GM18861 (cell line): ENCODE measurements at regions not wholly inside any gene's neighbourhood (a gene's known extent, or its start where the extent isn't known, plus 50 kb on each side); places are given as distances from the start of the nearest gene placed in this dataset.
A peak's percentile ranks its signal among the peaks of the same experiment; 100 is the strongest.
"Not testable (repeated sequence)": the region's sequence is repeated elsewhere in the genome, so short reads cannot be mapped to it uniquely, and the experiment has no call there.

Experiments used
- ATAC-seq: cut with Tn5 transposase; IDR thresholded peaks from one replicate; pipeline ENCODE4 v1.9.1; 2021; ENCODE audit not compliant: unreplicated experiment

DNA sequence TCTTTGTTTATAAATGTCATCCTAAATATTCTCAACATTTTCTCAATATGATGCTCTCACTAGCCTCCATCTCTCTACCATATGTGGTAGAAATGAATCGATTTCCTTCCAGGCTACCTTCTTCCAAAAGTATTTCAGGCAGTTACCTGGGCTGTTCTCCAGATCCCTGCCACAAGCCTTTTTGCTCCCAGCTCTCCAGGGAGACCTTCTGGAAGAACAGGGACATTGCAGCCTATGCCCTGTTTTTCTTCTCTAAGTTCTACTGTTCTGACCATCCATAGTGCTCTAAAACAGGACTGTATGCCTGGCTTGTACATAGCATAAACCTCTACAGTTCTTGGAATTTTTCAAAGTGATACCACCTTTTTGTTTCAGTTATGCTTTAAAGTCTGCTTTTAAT is 552.8 kb downstream of the ANKRD7 start:
- no peak for ATAC-seq

DNA sequence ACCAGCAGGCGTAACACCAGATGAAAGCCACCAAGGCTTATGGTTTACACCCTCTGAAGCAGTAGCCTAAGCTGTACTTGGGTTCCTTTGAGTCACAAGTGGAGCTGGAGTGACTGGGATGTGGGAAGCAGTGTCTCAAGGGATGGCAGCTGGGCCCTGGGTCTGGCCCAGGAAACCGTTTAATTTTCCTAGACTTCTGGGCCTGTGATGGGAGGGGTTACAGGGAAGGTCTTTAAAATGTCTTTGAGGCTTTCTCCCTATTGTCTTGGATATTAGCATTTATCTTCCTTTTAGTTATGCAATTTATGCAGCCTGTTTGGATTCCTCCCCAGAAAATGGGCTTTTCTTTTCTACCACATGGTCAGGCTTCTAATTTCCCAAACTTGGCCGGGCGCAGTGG is 568.2 kb downstream of the ANKRD7 start:
- ATAC-seq: no peak

DNA sequence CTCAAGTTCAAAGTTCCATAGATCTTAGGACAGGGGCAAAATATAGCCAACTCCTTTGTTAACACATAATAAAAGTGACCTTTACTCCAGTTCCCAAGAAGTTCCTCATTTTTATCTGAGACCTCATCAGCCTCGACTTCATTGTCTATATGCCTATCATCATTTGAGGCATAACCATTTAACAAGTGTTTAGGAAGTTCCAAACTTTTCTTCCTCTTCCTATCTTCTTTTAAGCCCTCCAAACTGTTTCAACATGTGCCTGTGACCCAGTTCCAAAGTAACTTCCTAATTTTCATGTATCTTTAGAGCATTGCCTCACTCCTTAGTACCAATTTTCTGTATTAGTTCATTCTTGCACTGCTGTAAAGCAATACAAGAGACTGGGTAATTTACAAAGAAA is 569.1 kb downstream of the ANKRD7 start:
- no peak for ATAC-seq

DNA sequence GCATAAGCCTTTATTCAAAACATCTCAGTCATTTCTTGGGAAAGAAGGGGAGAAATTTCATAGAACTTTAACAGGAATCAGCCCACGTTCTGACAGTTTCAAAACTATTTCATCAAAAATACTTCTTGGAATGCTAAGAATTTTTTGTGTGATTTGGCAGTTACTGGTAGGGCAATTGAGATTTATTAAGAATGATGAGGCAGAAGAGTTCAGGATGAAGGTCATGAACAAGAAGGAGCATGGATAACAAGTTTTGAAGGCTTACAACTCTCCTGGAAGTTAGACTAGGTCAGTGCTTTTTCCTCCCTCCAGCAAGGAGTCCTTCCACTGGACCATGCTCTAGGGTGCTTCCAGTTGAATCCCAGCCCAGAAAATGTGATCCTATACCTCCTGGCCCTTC is 569.9 kb downstream of the ANKRD7 start:
- ATAC-seq: no peak

DNA sequence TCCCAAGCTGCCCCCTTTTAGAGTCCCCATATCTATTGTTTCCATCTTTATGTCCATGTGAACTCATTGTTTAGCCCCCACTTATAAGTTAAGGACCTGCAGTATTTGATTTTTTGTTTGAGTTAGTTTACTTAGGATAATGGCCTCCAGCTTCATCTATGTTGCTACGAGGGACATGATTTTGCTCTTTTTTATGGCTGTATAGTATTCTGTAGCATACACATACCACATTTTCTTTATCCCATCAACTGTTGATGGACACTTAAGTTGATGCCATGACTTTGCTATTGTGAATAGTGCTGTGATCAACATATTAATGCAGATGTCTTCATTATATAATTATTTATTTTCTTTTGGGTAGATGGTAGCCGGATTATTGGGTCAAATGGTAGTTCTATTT is 576.9 kb downstream of the ANKRD7 start:
- ATAC-seq: no peak

DNA sequence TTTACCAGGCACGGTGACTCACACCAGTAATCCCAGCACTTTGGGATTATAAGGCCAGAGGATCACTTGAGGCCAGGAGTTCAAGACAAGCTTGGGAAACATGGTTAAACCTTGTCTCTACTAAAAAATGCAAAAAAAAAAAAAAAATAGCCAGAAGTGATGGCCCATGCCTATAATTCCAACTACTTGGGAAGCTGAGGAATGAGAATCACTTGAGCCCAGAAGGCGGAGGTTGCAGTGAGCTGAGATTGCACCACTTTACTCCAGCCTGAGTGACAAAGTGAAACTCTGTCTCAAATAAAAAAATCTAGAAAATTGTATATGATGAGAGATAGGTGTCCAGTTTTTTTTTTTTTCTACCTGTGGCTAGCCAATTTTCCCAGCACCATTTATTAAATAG is 578.2 kb downstream of the ANKRD7 start:
- ATAC-seq: no peak

DNA sequence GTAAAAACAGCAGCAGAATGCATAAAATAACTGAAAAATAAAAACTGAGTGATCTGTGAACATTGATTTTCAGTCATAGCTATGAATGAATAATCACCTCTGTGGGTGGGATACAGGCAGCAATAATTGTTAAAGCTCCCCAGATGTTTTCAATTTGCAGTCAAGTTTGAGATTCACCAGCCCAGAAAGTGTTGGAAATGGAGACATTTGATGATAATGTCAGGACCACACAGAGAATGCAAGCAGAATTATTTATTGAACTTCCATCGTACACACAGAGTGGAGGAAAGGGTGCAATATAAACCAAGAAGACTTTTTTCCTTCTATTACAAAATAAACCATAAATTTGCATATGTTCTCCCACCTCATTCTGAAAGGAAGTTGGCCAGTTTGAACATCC is 601.7 kb downstream of the ANKRD7 start:
- no peak for ATAC-seq

DNA sequence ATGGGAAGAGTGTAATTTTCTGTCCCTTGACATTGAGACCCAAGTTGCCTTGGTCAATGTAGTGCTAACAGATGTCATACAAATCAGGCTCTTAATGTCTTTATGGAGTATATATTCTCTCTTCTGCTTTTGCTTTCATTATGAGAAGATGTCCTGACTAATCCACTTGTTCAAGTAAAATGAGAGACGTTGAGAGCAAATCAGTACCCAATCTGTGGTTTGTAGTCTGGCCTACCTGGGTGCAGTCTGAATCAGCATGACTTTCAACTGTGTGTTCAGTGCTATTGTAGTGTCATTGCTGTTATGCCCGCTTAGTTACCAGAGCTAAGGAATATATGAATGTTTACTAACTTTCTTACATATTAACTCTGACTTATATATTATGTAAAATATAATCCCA is 612.4 kb downstream of the ANKRD7 start:
- peak; percentile 100 for ATAC-seq

DNA sequence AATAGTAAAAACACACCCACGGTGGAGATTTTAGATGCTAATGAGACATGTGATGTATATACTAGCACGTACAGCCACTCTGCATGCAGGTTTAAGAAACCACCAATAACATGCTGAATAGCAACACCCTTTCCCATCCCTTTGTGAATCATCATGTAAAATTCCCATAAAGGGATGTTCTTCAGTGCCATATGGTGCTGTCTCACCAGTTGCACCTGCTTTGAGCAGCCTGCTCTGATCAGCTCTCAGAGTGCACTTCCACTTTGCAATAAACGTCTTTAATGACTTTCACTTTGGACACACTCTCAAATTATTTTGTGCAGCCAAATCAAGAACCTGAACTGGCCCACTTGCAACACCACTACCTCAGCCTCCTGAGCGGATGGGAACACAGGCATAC is 615.0 kb downstream of the ANKRD7 start:
- ATAC-seq: no peak

DNA sequence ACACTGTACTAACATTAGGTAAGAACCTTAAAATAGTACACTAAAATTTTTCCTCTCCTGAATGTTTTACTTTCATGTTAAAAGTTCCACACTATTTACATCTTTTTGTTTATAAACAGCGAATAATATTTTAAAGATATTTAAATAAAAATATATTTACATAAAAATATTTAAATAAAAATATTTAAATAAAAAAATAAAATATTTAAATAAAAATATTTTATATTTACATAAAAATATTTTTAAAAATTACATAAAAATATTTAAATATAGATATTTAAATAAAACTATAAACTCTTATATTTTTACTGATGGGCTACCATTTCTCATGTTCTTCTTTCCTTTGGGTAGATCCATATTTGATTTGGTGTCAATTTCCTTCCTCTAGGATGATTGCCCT is 619.0 kb downstream of the ANKRD7 start:
- no peak for ATAC-seq

DNA sequence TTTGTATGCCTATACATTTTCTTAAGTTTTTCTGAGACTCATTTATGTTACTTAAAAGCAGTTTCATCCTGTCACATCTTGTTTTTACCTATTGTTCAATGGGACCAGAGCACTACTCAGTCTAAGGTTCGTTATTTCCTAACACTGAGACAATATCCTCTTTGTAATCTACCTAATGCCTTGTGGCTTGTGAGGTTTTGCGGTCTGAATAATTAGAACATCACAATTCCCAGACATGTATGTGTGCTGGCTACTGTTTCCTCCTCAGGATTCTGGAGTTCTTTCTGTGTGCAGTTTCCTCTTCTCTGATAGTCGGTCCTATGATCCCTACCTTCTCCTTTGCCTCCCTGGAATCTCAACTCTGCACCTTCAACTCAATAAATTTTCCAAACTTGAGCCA is 620.2 kb downstream of the ANKRD7 start:
- no peak for ATAC-seq

DNA sequence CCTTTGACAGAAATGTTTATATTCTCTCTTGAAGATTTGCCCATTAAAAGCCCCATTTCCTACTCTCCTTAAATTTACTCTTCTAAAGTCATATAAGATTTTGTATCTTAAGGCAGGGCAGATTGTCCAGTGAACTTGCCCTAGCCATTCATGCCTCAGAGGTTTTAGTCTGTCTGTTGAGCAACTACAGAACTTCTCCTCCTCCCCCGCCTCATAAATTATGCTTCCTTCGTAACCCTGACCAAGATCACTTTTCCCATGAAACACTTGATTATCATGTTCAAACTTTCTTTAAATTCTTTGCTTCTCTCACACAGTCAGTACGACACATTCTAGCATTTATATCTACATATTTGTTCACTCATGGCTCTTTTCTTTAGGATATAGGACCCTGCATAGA is 621.3 kb downstream of the ANKRD7 start:
- ATAC-seq: no peak

DNA sequence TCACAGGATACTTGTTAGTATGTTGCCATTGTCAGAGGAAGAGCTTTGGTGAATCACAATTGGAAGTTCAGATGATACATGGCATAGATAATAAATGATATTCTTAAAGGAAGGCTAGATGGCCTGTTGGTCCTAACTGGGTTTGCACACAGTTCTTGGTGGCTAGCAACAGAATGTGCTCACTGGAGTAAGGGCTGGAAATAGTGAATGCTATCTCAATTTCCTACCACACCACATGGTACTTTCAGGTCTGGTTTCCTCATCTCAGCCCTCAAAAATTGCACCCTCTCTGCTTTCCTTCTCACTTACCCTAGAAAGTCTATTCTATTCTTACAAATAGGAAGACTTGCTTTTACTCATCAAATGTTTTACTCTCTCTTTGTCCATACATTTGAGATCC is 622.5 kb downstream of the ANKRD7 start:
- no peak for ATAC-seq

DNA sequence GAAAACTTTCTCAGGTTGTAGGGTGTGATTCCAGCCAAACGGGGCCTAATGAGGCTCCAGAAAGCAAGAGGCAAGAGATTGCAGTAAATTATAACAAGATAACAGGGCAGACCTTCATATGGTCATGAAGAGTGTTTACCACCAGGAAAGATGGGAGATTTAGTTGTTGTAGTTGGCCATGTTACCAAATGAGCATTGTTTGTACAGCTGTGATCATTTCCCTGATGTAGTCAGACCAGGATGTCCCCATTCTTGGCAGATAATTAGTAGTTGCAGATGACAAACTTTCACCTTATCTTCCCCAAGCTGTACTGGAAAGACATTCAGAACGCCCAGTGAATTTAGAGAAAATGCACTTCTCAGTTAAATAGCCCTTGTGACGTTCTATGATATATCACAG is 630.8 kb downstream of the ANKRD7 start:
- ATAC-seq: no peak

DNA sequence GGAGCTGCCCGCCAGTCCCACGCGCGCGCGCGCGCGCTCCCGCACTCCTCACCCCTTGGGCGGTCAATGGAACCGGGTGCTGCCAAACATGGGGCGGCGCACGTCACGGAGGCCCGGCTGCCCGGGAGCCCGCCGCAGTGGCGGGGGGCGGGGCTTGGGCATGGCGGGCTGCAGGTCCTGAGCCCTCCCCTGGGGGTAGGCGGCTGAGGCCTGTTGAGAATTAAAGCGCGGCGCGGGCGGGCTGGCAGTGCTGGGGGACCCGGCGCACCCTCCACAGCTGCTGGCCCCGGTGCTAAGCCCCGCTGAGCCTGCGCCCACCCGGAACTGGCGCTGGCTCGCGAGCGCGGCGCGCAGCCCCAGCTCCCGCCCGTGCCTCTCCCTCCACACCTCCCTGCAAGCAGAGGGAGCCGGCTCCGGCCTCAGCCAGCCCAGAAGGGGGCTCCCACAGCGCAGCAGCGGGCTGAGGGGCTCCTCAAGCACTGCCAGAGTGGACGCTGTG is 634.2 kb downstream of the ANKRD7 start:
- no peak for ATAC-seq

DNA sequence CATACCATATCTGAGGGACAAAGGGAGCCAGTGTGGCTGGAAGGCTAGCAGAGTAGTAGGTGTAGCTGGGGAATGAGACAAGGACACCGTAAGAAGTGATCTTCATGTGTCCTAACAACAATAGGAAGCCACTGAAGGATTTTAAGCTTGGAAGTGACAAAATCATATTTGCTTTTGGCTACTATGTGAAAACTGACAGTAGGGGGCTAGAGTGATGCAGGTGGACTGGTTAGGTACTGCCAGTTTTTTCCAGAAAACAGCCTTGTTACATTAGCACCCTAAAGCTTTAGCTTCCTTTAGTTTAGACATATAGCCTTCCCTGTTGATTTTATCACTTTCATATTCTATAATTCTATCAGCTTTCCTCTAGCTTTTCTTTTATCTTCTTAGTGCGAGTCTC is 637.1 kb downstream of the ANKRD7 start:
- no peak for ATAC-seq

DNA sequence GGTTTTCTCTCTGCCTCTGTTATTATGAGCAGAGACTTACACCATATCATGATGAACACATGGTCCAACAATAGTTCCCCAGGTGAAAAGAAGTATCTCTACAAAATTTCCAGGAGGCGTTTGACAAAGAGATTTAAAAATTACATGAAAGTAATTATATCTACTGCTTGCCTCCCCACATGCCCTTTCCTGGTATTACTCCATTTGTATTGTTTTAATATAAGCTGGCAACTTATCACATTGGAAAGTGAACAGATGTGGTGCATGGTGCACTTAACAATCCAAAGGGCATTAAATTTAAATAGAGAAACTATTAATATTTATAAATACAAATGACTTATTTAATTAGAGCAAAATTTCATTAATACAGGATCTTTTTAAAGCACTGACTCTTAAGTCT is 638.2 kb downstream of the ANKRD7 start:
- no peak for ATAC-seq

DNA sequence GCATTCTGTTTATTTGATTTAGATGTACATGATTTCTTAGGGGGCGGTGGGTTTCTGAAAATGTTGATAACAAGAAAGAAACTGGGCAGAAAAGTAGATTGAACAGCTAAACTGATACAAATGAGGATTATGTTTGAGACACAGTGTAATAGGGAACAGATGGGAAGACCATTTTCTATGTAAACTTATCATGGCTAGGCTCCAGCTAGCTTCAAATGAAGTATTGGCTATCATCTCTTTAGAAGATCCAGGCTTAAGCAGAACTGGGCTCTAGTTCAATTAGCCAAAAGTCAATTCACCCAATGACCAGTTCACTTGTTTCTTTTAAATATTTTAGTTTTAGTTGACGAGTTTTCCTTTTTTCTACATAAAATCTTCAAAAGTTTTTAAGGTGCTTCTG is 639.5 kb downstream of the ANKRD7 start:
- no peak for ATAC-seq

DNA sequence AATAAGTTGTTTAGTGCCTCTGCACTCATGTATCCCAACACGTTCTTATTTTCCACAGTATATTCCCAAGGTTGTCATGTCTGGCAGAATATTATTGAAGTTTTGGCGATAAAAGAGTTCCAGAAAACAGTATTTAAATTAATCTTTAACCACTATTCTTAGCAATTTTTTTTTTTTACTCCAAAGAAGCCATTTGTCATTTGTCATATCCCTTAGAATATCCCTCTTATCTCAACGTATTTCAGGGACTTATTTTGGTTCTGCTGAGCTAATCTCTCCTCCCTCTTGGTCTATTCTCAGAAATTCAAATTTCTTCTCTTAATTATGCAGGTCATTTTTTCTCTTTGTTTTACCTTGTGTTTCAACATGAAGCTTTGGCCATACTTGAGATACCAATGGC is 643.4 kb downstream of the ANKRD7 start:
- ATAC-seq: no peak

DNA sequence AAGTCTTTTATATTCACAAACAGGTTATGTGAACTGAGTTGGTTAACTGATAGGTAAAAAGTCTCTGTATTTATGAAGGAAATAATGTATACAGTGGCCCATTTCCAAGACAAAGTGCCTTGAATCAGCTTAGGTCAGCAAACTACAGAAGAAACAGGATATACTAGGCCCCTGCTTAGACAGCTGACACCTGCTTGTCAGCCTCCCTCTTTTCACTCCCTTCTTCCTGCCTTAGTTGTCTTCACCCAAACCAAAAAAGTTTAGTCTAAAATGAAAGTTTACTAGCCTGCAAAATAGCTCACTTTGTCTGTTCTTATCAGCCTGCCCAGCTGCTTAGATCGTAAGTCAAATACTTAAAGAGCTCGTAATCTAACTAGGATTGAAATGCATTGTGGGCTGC is 644.6 kb downstream of the ANKRD7 start:
- not testable (repeated sequence) for ATAC-seq

DNA sequence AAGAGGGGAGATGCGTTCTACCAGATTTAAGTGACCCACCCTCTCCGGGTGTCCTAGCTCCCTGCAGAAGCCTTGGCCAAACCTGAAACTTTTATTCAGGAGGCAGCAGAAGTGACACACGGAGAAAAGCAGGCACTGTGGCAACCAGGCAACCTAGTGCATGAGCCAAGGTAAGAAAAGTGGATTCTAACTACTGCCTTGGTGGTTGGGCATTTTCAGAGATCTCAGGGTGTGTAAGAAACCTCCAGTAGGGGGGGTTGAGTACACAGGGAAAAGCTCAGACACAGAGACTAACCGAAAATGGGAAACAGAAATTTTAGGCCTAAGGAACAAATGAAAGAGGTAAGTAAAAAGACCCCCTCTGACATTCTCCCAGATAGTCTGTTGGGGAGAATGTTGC is 645.7 kb downstream of the ANKRD7 start:
- no peak for ATAC-seq

DNA sequence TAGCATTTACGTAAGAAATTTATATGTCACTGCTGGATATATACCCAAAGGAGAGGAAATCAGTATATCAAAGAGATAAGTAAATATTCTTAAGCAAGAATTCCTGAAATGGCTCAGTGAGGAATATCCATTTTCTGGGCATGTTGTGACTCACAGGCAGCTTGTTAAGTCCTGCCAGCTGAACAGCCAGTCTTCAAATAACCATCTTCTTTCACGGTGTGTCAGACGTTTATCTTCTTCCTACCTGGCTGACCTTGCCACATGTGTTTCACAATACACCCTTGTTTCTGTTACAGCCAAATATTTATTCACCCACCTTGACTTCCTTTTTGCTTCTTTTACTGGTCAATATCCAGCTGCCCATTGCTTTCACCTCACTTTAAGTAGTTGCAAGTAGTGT is 648.1 kb downstream of the ANKRD7 start:
- ATAC-seq: no peak

DNA sequence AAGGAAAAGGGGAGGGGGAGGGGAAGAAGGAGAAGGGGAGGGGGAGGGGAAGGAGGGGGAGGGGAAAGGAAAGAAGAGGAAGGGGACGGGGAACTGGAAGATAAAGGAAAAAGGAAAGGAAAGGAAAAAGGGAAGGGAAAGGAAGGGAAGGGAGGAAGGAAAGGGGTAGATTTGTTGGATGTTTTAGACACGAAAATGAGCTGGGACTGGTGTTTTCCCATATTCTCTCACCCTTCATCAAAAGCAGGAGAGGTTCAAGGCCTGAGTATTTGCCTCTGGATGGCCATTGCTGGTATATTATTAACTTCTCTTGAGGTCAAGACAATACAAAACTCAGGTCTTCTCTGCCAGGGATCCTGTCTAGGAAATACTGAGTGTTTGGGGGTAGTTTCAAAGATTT is 652.7 kb downstream of the ANKRD7 start:
- no peak for ATAC-seq

DNA sequence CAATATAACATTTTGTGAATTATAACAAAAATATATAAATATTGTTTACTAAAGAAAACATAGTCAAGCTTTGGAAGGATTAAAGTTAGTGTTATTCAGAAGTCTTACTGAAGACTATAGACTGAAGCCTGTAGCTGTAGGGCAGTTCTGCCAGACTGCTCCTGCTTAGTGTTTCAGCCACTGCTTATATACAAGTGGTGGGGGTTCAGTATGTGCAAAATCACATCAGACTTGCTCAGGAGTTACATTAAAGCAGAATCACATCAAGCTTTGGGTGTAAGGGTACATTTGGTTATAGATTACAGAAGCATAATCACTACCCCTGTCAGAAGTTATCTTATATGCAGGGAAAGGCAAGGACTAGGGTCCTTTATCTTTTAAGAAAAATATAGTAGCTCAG is 653.8 kb downstream of the ANKRD7 start:
- no peak for ATAC-seq
